Bone marrow (tissue), 2 donors: ENCODE measurements at regions not wholly inside any gene's neighbourhood (a gene's known extent, or its start where the extent isn't known, plus 50 kb on each side); places are given as distances from the start of the nearest gene placed in this dataset.

ENCODE experiments used
- DNase-seq, 2 donors: peaks; one replicate each; lab custom pipeline; 2025; lab: John Stamatoyannopoulos, UW

GRCh38 chr2:41912337-41912736 lies 135.5 kb upstream of the PKDCC start:
- DNase-seq: no peak

- no peak for DNase-seq
Measured at GRCh38 chr2:41912776-41913175, 135.0 kb upstream of the PKDCC start.

- DNase-seq: no peak
Measured at GRCh38 chr2:41913311-41913710, 134.5 kb upstream of the PKDCC start.

GRCh38 chr2:41913921-41914609 lies 133.8 kb upstream of the PKDCC start:
- DNase-seq: no peak

GRCh38 chr2:41914936-41915335 lies 132.9 kb upstream of the PKDCC start:
- no peak for DNase-seq

GRCh38 chr2:41916177-41916576 lies 131.6 kb upstream of the PKDCC start:
- no peak for DNase-seq

- DNase-seq: no peak
Measured at GRCh38 chr2:41917587-41917986, 130.2 kb upstream of the PKDCC start.

- no peak for DNase-seq
Measured at GRCh38 chr2:41919135-41919534, 128.7 kb upstream of the PKDCC start.

GRCh38 chr2:41920181-41920580 lies 127.6 kb upstream of the PKDCC start:
- DNase-seq: no peak

- DNase-seq: no peak
Measured at GRCh38 chr2:41920812-41921211, 127.0 kb upstream of the PKDCC start.

GRCh38 chr2:41922177-41922576 lies 125.6 kb upstream of the PKDCC start:
- no peak for DNase-seq

- DNase-seq: no peak
Measured at GRCh38 chr2:41923156-41923786, 124.5 kb upstream of the PKDCC start.

- DNase-seq: no peak
Measured at GRCh38 chr2:41924024-41924423, 123.8 kb upstream of the PKDCC start.

GRCh38 chr2:41924709-41925408 lies 123.0 kb upstream of the PKDCC start:
- no peak for DNase-seq

GRCh38 chr2:41925712-41926111 lies 122.1 kb upstream of the PKDCC start:
- DNase-seq: no peak

- DNase-seq: no peak
Measured at GRCh38 chr2:41926614-41927580, 120.9 kb upstream of the PKDCC start.

GRCh38 chr2:41927581-41928264 lies 120.1 kb upstream of the PKDCC start:
- DNase-seq: no peak

GRCh38 chr2:41928526-41928925 lies 119.3 kb upstream of the PKDCC start:
- no peak for DNase-seq

- no peak for DNase-seq
Measured at GRCh38 chr2:41930807-41931566, 116.8 kb upstream of the PKDCC start.

- DNase-seq: no peak
Measured at GRCh38 chr2:41932241-41933045, 115.4 kb upstream of the PKDCC start.
